ENCODE measurements at regions not wholly inside any gene's neighbourhood (a gene's known extent, or its start where the extent isn't known, plus 50 kb on each side); places are given as distances from the start of the nearest gene placed in this dataset.

DNA sequence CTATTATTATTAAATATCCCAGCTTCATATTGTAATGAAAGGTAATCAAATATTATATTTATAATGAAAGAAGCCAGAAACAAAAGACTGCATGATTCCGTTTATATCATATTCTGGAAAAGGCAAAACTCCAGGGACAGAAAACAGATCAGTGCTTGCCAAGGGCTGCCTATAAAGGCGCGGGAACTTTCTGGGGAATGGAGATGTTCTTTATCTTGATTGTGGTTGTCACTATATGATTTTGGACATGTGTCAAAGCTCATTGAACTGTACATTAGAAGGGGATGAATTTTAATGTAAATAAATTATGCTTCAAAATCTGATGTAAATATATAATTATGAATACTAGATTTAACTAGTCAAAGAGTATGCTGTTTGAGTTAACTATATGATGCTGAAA lies 115.4 kb upstream of the KRAS start:
- Mint-ChIP-seq H3K27me3 (ENCODE audit: unreplicated experiment) (no peaks in the 10 kb centered on the region), H3K9me3 (ENCODE audit: unreplicated experiment) (no peaks in the 10 kb centered on the region), H3K36me3 (ENCODE audit: unreplicated experiment) (no peaks in the 10 kb centered on the region), H3K4me1 (ENCODE audit: low read depth, unreplicated experiment) (peaks cover 13% of the 10 kb centered on the region), H3K4me3 (ENCODE audit: unreplicated experiment) (no peak overlapping the region), H3K27ac (ENCODE audit: unreplicated experiment) (no peak overlapping the region)
- no peak for DNase-seq
- TF ChIP-seq CTCF (IDR thresholded peaks at IDR 0.05; ENCODE audit: partially characterized antibody, unreplicated experiment), result no peak

GRCh38 chr12:25365340-25365730 lies 114.6 kb upstream of the KRAS start:
- Mint-ChIP-seq H3K27me3 (ENCODE audit: unreplicated experiment) (no peaks in the 10 kb centered on the region), H3K9me3 (ENCODE audit: unreplicated experiment) (no peaks in the 10 kb centered on the region), H3K36me3 (ENCODE audit: unreplicated experiment) (no peaks in the 10 kb centered on the region), H3K4me3 (ENCODE audit: unreplicated experiment) (no peak overlapping the region), H3K27ac (ENCODE audit: unreplicated experiment) (peak overlapping the region; percentile 33), H3K4me1 (ENCODE audit: low read depth, unreplicated experiment) (peaks cover 13% of the 10 kb centered on the region)
- no peak for DNase-seq
- TF ChIP-seq CTCF (IDR thresholded peaks at IDR 0.05; ENCODE audit: partially characterized antibody, unreplicated experiment), result no peak

GRCh38 chr12:25364529-25365339 lies 114.0 kb upstream of the KRAS start:
- no peak for TF ChIP-seq CTCF (IDR thresholded peaks at IDR 0.05; ENCODE audit: partially characterized antibody, unreplicated experiment)
- DNase-seq, result no peak
- no peaks in the 10 kb centered on the region for H3K9me3 Mint-ChIP-seq (ENCODE audit: unreplicated experiment)
- no peak overlapping the region for H3K4me3 Mint-ChIP-seq (ENCODE audit: unreplicated experiment)
- no peaks in the 10 kb centered on the region for H3K36me3 Mint-ChIP-seq (ENCODE audit: unreplicated experiment)
- H3K27me3 Mint-ChIP-seq (ENCODE audit: unreplicated experiment), result no peaks in the 10 kb centered on the region
- H3K4me1 Mint-ChIP-seq (ENCODE audit: low read depth, unreplicated experiment), result peaks cover 13% of the 10 kb centered on the region
- H3K27ac Mint-ChIP-seq (ENCODE audit: unreplicated experiment), result peak overlapping the region; percentile 3

DNA sequence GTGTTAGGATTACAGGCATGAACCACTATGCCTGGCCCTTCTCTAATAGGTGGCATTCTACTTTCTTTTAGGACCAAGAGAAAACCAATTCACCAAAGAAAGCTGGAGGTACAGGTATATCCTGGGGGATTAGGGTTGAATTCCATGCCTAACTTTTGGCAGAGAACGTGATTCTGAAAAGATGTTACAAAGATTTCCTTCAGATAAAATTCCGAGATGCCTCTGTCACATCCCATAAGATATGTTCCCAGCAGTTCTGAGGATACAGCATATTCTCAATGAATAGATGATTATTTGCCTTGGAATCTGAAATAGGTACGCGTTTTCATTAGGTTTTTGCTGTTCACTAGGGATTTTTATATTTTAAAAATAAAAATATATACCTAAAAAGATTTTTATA lies 111.9 kb upstream of the KRAS start:
- no peaks in the 10 kb centered on the region for H3K9me3 Mint-ChIP-seq (ENCODE audit: unreplicated experiment)
- DNase-seq, result no peak
- peaks cover 13% of the 10 kb centered on the region for H3K4me1 Mint-ChIP-seq (ENCODE audit: low read depth, unreplicated experiment)
- H3K27me3 Mint-ChIP-seq (ENCODE audit: unreplicated experiment), result no peaks in the 10 kb centered on the region
- H3K27ac Mint-ChIP-seq (ENCODE audit: unreplicated experiment), result no peak overlapping the region
- no peak for TF ChIP-seq CTCF (IDR thresholded peaks at IDR 0.05; ENCODE audit: partially characterized antibody, unreplicated experiment)
- no peak overlapping the region for H3K4me3 Mint-ChIP-seq (ENCODE audit: unreplicated experiment)
- H3K36me3 Mint-ChIP-seq (ENCODE audit: unreplicated experiment), result no peaks in the 10 kb centered on the region

DNA sequence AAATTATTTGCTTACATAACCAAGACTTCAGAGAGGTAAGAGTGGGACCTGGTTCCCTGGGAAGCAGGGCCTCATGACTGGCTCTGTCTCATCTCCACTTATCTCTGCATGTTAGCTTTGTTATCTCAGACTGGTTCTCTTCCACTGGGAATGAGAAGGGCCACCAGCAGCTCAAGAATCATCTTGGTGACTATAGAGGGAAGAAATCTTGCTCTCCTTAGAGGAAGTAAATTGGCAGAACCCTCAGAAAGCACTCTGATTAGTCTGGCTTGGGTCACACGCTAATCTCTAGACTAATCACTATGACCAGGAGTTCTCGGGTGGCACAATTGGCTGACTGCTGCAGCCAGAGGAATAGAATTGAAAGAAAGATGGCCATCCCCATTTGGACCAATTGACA lies 110.8 kb upstream of the KRAS start:
- Mint-ChIP-seq H3K4me1 (ENCODE audit: low read depth, unreplicated experiment) (peaks cover 8% of the 10 kb centered on the region), H3K27me3 (ENCODE audit: unreplicated experiment) (no peaks in the 10 kb centered on the region), H3K9me3 (ENCODE audit: unreplicated experiment) (no peaks in the 10 kb centered on the region), H3K36me3 (ENCODE audit: unreplicated experiment) (no peaks in the 10 kb centered on the region), H3K27ac (ENCODE audit: unreplicated experiment) (no peak overlapping the region), H3K4me3 (ENCODE audit: unreplicated experiment) (no peak overlapping the region)
- DNase-seq, result no peak
- no peak for TF ChIP-seq CTCF (IDR thresholded peaks at IDR 0.05; ENCODE audit: partially characterized antibody, unreplicated experiment)
